Mucosa of descending colon (tissue), 3 donors: ENCODE measurements at regions not wholly inside any gene's neighbourhood (a gene's known extent, or its start where the extent isn't known, plus 50 kb on each side); places are given as distances from the start of the nearest gene placed in this dataset.

Experiments
- ATAC-seq: fragments of 200-7000 bp; cut with Tn5 transposase; one replicate; pipeline ENCODE4 v1.9.1; 2020; ENCODE audit warnings: mild to moderate bottlenecking, moderate library complexity
- DNase-seq, 3 donors: peaks; one replicate each; pipeline ENCODE4 v3.0.0-alpha.2; 2020
- H3K36me3 ChIP-seq: fragments of 200-600 bp; one replicate; pipeline ENCODE4 v1.8.0; 2021; ENCODE audit warnings: low read depth, mild to moderate bottlenecking
- H3K4me1 ChIP-seq: fragments of 200-600 bp; one replicate; pipeline ENCODE4 v1.8.0; 2021; ENCODE audit warnings: low read depth, mild to moderate bottlenecking
- H3K4me3 ChIP-seq: fragments of 200-600 bp; one replicate; pipeline ENCODE4 v1.8.0; 2021; ENCODE audit warnings: mild to moderate bottlenecking
- H3K9me3 ChIP-seq: fragments of 200-600 bp; one replicate; pipeline ENCODE4 v1.8.0; 2021; ENCODE audit warnings: mild to moderate bottlenecking
- intact Hi-C, 2 donors: fragments of 100-400 bp; cut with DNase I in 1 of 2; cut with micrococcal nuclease in 1 of 2; formaldehyde crosslinking; loops; one replicate each; pipeline versions ENCODE4 v1.11.0 to v1.11.1; 2022; cut with DNase I, micrococcal nuclease
- TF ChIP-seq, protein P1 (sequence below): fragments of 200-600 bp; IDR thresholded peaks from one replicate; pipeline ENCODE4 v1.8.0; 2022; ENCODE audit warnings: antibody characterized with exemption, mild to moderate bottlenecking
- donor health status: DM: no; HTN: no; CAD: no; lungs with moderate emphysema.
- donor health status: DM: no; HTN: no; CAD: no.
- donor health status: DM: no; HTN: yes; CAD: no.

DNA sequence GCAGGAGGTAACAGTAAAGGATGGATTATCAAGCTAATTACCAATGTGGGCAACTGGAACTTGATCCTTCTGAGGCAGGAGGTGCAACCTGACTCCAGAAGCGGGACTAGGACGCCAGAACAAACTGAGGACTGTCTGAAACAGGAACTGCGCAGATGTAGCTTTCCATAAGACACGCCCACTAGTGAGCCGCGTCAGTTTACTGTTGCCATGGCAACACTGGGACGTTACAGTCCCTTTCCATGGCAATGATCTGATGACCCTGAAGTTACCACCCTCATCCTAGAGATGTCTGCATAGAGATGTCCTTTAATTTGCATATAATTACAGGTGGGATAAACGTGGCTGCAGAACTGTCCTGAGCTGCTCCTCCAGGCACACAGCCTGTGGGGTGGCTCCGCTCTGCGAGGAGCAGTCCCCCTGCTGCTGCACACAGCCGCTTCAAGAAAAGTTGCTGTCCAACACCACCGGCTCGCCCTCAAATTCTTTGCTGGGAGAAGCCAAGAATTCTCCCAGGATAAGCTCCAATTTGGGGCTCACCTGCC, 816.6 kb downstream of the UQCRFS1 start:
- TF ChIP-seq, protein P1, sequence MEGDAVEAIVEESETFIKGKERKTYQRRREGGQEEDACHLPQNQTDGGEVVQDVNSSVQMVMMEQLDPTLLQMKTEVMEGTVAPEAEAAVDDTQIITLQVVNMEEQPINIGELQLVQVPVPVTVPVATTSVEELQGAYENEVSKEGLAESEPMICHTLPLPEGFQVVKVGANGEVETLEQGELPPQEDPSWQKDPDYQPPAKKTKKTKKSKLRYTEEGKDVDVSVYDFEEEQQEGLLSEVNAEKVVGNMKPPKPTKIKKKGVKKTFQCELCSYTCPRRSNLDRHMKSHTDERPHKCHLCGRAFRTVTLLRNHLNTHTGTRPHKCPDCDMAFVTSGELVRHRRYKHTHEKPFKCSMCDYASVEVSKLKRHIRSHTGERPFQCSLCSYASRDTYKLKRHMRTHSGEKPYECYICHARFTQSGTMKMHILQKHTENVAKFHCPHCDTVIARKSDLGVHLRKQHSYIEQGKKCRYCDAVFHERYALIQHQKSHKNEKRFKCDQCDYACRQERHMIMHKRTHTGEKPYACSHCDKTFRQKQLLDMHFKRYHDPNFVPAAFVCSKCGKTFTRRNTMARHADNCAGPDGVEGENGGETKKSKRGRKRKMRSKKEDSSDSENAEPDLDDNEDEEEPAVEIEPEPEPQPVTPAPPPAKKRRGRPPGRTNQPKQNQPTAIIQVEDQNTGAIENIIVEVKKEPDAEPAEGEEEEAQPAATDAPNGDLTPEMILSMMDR, result no peak
- no peak for DNase-seq
- H3K9me3 ChIP-seq, result no peaks in the 10 kb centered on the region

DNA sequence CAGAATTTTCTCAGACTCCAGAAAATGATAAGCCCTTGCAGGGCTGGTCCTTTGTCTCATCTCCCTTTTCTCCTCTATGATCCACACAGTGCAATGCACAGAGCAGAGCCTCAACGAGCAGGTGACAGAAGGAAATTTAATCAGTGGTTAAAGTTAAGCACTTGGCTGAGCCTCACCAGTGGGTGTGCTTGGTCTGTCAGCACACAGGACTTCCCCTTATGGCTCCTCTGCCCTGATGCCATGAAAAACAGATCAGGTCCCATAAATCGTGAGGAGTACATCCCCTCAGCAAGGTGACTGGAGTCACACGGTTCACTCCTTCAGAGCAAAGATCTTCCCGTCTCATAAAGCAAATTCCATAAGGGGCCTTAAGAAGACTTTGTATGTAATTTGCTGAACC, 818.2 kb downstream of the UQCRFS1 start:
- ATAC-seq, result no peak
- intact Hi-C loops, result no loop called here
- DNase-seq, result no peak
- TF ChIP-seq, protein P1, result no peak
- Histone ChIP-seq H3K4me3 (no peak overlapping the region), H3K9me3 (no peaks in the 10 kb centered on the region), H3K36me3 (no peaks in the 10 kb centered on the region), H3K4me1 (no peaks in the 10 kb centered on the region)

More for the DNA sequence above, 816.6 kb downstream of the UQCRFS1 start:
- H3K4me1 ChIP-seq, result no peaks in the 10 kb centered on the region
- no peak overlapping the region for H3K4me3 ChIP-seq
- intact Hi-C loops, result no loop called here
- no peaks in the 10 kb centered on the region for H3K36me3 ChIP-seq
- ATAC-seq, result no peak

DNA sequence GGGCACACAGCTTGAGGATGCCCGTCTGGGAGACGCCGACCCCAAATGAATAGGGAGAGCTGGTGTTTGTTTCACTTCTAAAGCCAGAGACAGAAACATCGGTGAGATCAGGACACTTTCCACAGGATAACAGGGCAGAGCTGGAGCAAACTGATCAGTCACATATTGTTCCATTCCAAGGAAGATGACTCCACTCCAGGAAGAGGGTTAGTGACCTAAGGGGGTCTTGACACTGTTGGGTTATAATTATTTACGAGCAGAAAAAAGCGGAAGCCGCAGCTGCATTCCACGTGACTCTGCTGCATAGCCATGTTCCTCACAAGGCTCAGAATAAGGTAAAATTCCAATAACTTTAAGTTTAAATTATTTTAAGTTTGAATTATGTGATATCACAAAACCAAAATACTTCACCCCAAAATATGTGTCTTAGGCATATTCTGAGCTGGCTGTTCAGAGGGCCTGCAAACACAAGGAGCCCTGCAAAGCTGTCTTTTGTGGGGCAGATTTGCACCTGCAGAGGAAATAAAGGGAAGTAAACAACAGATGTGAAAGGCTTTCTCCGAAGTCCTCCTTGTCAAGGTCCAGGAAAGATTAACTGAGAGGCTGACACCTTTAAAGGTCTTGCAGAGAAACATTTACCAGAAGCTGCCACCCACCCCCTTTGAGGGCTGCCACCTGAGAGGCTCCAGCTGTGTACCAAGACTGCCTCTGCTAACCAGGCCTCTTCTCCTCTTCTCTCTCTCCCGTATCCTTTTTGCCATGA, 819.2 kb downstream of the UQCRFS1 start:
- H3K4me1 ChIP-seq, result no peaks in the 10 kb centered on the region
- ATAC-seq (no peak), DNase-seq (no peak)
- H3K36me3 ChIP-seq, result no peaks in the 10 kb centered on the region
- no peaks in the 10 kb centered on the region for H3K9me3 ChIP-seq
- H3K4me3 ChIP-seq, result no peak overlapping the region
- TF ChIP-seq, protein P1, result no peak
- intact Hi-C loops, result no loop called here

DNA sequence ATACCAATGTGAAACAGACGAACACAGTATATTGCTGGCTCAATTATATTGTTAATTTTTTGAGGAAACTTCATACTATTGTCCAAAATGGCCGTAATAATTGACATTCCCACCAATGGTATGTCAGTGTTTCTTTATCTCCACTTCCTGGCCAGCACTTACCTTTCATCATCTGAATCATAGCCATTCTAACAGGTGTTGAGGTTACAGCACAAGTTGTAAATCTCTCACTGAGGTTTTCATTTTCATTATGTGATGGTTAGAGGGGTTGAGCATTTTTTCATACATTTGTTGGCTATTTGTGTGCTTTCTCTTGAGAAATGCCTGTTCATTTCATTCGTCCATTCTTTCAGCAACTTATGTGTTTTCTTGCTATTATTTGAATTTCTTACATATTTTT, 824.0 kb downstream of the UQCRFS1 start:
- H3K9me3 ChIP-seq, result no peaks in the 10 kb centered on the region

DNA sequence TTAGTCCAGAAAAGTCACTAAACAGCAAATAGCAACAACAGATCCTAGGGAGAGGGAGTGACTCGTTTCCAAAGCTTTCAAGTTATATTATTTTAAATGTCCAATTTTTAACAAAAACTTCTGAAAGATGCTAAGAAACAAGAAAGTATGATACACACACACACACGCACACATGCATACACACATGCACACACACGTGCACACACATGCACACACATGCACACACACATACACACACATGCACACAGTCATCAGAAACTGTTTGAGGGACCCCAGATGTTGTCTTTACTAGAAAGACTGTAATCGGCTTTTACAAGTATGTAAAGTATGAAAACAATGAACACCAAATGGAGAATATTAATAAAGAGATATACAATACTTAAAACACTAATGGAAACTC, 825.4 kb downstream of the UQCRFS1 start:
- Histone ChIP-seq H3K4me1 (no peaks in the 10 kb centered on the region), H3K9me3 (no peaks in the 10 kb centered on the region), H3K36me3 (no peaks in the 10 kb centered on the region), H3K4me3 (no peak overlapping the region)
- DNase-seq, result no peak
- TF ChIP-seq, protein P1, result no peak
- intact Hi-C loops, result no loop called here
- no peak for ATAC-seq

More for the DNA sequence above, 824.0 kb downstream of the UQCRFS1 start:
- Histone ChIP-seq H3K4me1 (no peaks in the 10 kb centered on the region), H3K36me3 (no peaks in the 10 kb centered on the region), H3K4me3 (no peak overlapping the region)
- intact Hi-C loops, result no loop called here
- DNase-seq, result no peak
- no peak for ATAC-seq
- TF ChIP-seq, protein P1, result no peak
